H9 (cell line): ENCODE measurements at regions not wholly inside any gene's neighbourhood (a gene's known extent, or its start where the extent isn't known, plus 50 kb on each side); places are given as distances from the start of the nearest gene placed in this dataset.

ENCODE experiments used
- DNase-seq: peaks from one replicate; pipeline ENCODE4 v3.0.0-alpha.2; 2017
- H2AFZ ChIP-seq: one replicate; pipeline ENCODE4 v1.6.1; 2013; ENCODE audit warnings: mild to moderate bottlenecking, low read length, control low read depth, moderate library complexity
- H2AK5ac ChIP-seq: 2 replicates; pipeline ENCODE4 v1.6.1; 2013; ENCODE audit warnings: low read length, control low read depth, mixed read lengths; ENCODE audit not compliant: insufficient read length
- H2BK120ac ChIP-seq: one replicate; pipeline ENCODE4 v1.6.1; 2013; ENCODE audit warnings: low read depth, mild to moderate bottlenecking, low read length, control low read depth, inconsistent platforms; ENCODE audit not compliant: poor library complexity, severe bottlenecking
- H2BK12ac ChIP-seq: 2 replicates; pipeline ENCODE4 v1.6.1; 2013; ENCODE audit warnings: low read length, control low read depth, mixed read lengths, low read depth; ENCODE audit not compliant: insufficient read length
- H2BK15ac ChIP-seq: 2 replicates; pipeline ENCODE4 v1.6.1; 2013; ENCODE audit warnings: low read depth, low read length, control low read depth
- H2BK20ac ChIP-seq: one replicate; pipeline ENCODE4 v1.6.1; 2013; ENCODE audit warnings: low read depth, mild to moderate bottlenecking, low read length, control low read depth, inconsistent platforms; ENCODE audit not compliant: poor library complexity, severe bottlenecking
- H2BK5ac ChIP-seq: 2 replicates; pipeline ENCODE4 v1.6.1; 2013; ENCODE audit warnings: low read length, control low read depth, mixed read lengths; ENCODE audit not compliant: insufficient read length
- H3K14ac ChIP-seq: 2 replicates; pipeline ENCODE4 v1.6.1; 2013; ENCODE audit warnings: low read length, control low read depth; ENCODE audit not compliant: insufficient read depth
- H3K18ac ChIP-seq: 2 replicates; pipeline ENCODE4 v1.6.1; 2013; ENCODE audit warnings: low read depth, mild to moderate bottlenecking, mixed read lengths, low read length, control low read depth; ENCODE audit not compliant: insufficient read length
- H3K23ac ChIP-seq: 2 replicates; pipeline ENCODE4 v1.6.1; 2013; ENCODE audit warnings: low read length, control low read depth, mixed read lengths, low read depth; ENCODE audit not compliant: insufficient read length
- H3K23me2 ChIP-seq: 2 replicates; pipeline ENCODE4 v1.6.1; 2013; ENCODE audit warnings: low read depth, mild to moderate bottlenecking, mixed read lengths, low read length, control low read depth; ENCODE audit not compliant: insufficient read length, poor library complexity, severe bottlenecking
- H3K27ac ChIP-seq: 2 replicates; pipeline ENCODE4 v1.5.1; 2013; ENCODE audit warnings: low read length, control low read depth, mixed read lengths, low read depth; ENCODE audit not compliant: insufficient read length
- H3K27me3 ChIP-seq: 2 replicates; pipeline ENCODE4 v1.6.1; 2013; ENCODE audit warnings: low read length, control low read depth, inconsistent platforms; ENCODE audit not compliant: insufficient read depth
- H3K4ac ChIP-seq: 2 replicates; pipeline ENCODE4 v1.6.1; 2013; ENCODE audit warnings: low read depth, mild to moderate bottlenecking, control low read depth, inconsistent platforms, low read length, moderate library complexity
- H3K4me1 ChIP-seq: 2 replicates; pipeline ENCODE4 v1.6.1; 2013; ENCODE audit warnings: low read length, control low read depth, inconsistent platforms; ENCODE audit not compliant: insufficient read depth
- H3K4me2 ChIP-seq: 2 replicates; pipeline ENCODE4 v1.6.1; 2013; ENCODE audit warnings: low read length, control low read depth, mixed read lengths; ENCODE audit not compliant: insufficient read length, insufficient read depth
- H3K56ac ChIP-seq: 2 replicates; pipeline ENCODE4 v1.6.1; 2013; ENCODE audit warnings: low read depth, mild to moderate bottlenecking, mixed read lengths, low read length, control low read depth; ENCODE audit not compliant: insufficient read length
- H3K79me1 ChIP-seq: 2 replicates; pipeline ENCODE4 v1.6.1; 2013; ENCODE audit warnings: low read depth, mild to moderate bottlenecking, moderate library complexity, low read length, control low read depth, inconsistent platforms; ENCODE audit not compliant: insufficient read depth, poor library complexity, severe bottlenecking
- H3K79me2 ChIP-seq: 2 replicates; pipeline ENCODE4 v1.6.1; 2013; ENCODE audit warnings: low read length, control low read depth, inconsistent platforms; ENCODE audit not compliant: insufficient read depth
- H3K9ac ChIP-seq: 2 replicates; pipeline ENCODE4 v1.6.1; 2013; ENCODE audit warnings: low read length, control low read depth, mixed read lengths; ENCODE audit not compliant: insufficient read length; ENCODE audit errors: extremely low read depth
- H3K9me3 ChIP-seq: one replicate; pipeline ENCODE4 v1.6.1; 2013; ENCODE audit warnings: low read depth, low read length, inconsistent platforms; ENCODE audit not compliant: control insufficient read depth
- H3T11ph ChIP-seq: one replicate; pipeline ENCODE4 v1.6.1; 2013; ENCODE audit warnings: mild to moderate bottlenecking, low read length, control low read depth, inconsistent platforms
- H4K20me1 ChIP-seq: one replicate; pipeline ENCODE4 v1.6.1; 2013; ENCODE audit not compliant: control insufficient read depth, insufficient read length, insufficient read depth
- H4K5ac ChIP-seq: 2 replicates; pipeline ENCODE4 v1.6.1; 2013; ENCODE audit warnings: low read depth, mild to moderate bottlenecking, mixed read lengths, low read length, control low read depth; ENCODE audit not compliant: insufficient read length
- H4K8ac ChIP-seq: replicated peaks from 2 replicates; pipeline ENCODE4 v1.6.1; 2013; ENCODE audit warnings: low read length, control low read depth, mixed read lengths, low read depth; ENCODE audit not compliant: insufficient read length
- H4K91ac ChIP-seq: 2 replicates; pipeline ENCODE4 v1.6.1; 2013; ENCODE audit warnings: low read depth, mild to moderate bottlenecking, moderate library complexity, mixed read lengths, low read length, control low read depth; ENCODE audit not compliant: insufficient read length
- H3K27ac Mint-ChIP-seq, 3 experiments: 2 replicates in 2 of 3; 3 replicates in 1 of 3; pipeline ENCODE4 v1.8.0; 2020 to 2021; ENCODE audit warnings: mixed read lengths in 3 of 3, mild to moderate bottlenecking in 1 of 3, moderate library complexity in 1 of 3
- H3K27me3 Mint-ChIP-seq: 2 replicates; pipeline ENCODE4 v1.8.0; 2021; ENCODE audit warnings: low read depth, mild to moderate bottlenecking, moderate library complexity, mixed read lengths
- H3K36me3 Mint-ChIP-seq, 3 experiments: 2 replicates in 2 of 3; 3 replicates in 1 of 3; pipeline ENCODE4 v1.8.0; 2020 to 2021; ENCODE audit warnings: low read depth in 3 of 3, mixed read lengths in 3 of 3; ENCODE audit not compliant: insufficient read depth in 1 of 3
- H3K4me1 Mint-ChIP-seq, 2 experiments: 2 replicates each; pipeline ENCODE4 v1.8.0; 2020; ENCODE audit warnings: mixed read lengths in 2 of 2
- H3K4me3 Mint-ChIP-seq, 2 experiments: 2 replicates in 1 of 2; 3 replicates in 1 of 2; pipeline ENCODE4 v1.8.0; 2020 to 2021; ENCODE audit warnings: mild to moderate bottlenecking in 2 of 2, mixed read lengths in 2 of 2, moderate library complexity in 1 of 2
- H3K9me3 Mint-ChIP-seq, 2 experiments: 2 replicates in 1 of 2; 3 replicates in 1 of 2; pipeline ENCODE4 v1.8.0; 2020; ENCODE audit warnings: mild to moderate bottlenecking in 2 of 2, mixed read lengths in 2 of 2, moderate library complexity in 1 of 2
- WGBS: extraction: QIAGEN DNeasy Blood & Tissue Kit; methylation state at CpG from one replicate; pipeline ENCODE4 v1.1.7; 2013; ENCODE audit warnings: missing lambda C conversion rate, low lambda C conversion rate, mixed read lengths; ENCODE audit not compliant: insufficient read length; ENCODE audit errors: extremely low coverage; 5-methylcytosine and 5-hydroxymethylcytosine counted together
- TF ChIP-seq, protein P1 (sequence below): fragments of 200-600 bp; sonication (generic); conservative IDR thresholded peaks from 3 replicates; pipeline ENCODE4 v1.8.0; 2021; ENCODE audit warnings: antibody characterized with exemption, mild to moderate bottlenecking

DNA sequence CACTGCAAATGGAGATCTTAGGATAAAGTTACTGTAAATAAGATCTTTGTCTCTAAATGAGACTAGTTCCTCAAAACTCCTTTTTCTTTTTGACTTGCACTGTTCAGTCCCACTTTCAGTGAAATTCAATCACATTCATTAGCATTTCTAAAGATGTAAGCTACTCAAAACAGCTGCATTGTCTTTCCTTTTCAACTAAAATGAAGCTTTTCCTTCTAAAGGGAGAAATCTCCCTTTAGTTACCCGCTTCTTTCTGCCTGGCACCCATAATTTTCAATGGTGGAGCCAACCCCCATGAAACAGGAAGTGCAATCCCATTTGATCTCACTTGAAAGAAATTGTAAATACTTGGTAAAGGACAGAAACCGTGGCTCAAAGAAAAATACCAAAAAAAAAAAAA, 387.4 kb upstream of the PKN2 start:
- H3K14ac ChIP-seq: no peak overlapping the region
- peaks cover 3% of the 10 kb centered on the region for H3K4me1 ChIP-seq
- H4K5ac ChIP-seq: no peak overlapping the region
- no peaks in the 10 kb centered on the region; the same call in 1 of the 2 replicates for H3K27me3 Mint-ChIP-seq
- no peak for DNase-seq
- H3K27ac ChIP-seq: no peak overlapping the region
- H2AK5ac ChIP-seq: no peak overlapping the region
- no peak overlapping the region for H3K9ac ChIP-seq
- H4K20me1 ChIP-seq: no peaks in the 10 kb centered on the region
- no peak overlapping the region for H4K91ac ChIP-seq
- no peak overlapping the region for H2BK12ac ChIP-seq
- no peak overlapping the region for H2BK20ac ChIP-seq
- no peak overlapping the region for H3T11ph ChIP-seq
- H3K9me3 ChIP-seq: no peaks in the 10 kb centered on the region
- WGBS: no CpG with 5 or more reads among the region's 2 CpGs
- no peak overlapping the region for H2AFZ ChIP-seq
- no peak overlapping the region for H3K18ac ChIP-seq
- no peaks in the 10 kb centered on the region; a peak in 1 of 7 replicates for H3K36me3 Mint-ChIP-seq
- no peak overlapping the region for H2BK120ac ChIP-seq
- H3K79me1 ChIP-seq: no peaks in the 10 kb centered on the region
- H3K4me2 ChIP-seq: no peak overlapping the region
- TF ChIP-seq, protein P1, sequence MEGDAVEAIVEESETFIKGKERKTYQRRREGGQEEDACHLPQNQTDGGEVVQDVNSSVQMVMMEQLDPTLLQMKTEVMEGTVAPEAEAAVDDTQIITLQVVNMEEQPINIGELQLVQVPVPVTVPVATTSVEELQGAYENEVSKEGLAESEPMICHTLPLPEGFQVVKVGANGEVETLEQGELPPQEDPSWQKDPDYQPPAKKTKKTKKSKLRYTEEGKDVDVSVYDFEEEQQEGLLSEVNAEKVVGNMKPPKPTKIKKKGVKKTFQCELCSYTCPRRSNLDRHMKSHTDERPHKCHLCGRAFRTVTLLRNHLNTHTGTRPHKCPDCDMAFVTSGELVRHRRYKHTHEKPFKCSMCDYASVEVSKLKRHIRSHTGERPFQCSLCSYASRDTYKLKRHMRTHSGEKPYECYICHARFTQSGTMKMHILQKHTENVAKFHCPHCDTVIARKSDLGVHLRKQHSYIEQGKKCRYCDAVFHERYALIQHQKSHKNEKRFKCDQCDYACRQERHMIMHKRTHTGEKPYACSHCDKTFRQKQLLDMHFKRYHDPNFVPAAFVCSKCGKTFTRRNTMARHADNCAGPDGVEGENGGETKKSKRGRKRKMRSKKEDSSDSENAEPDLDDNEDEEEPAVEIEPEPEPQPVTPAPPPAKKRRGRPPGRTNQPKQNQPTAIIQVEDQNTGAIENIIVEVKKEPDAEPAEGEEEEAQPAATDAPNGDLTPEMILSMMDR: no peak
- H3K4ac ChIP-seq: no peak overlapping the region
- H3K4me1 Mint-ChIP-seq: peaks cover 56 to 59% of the 10 kb centered on the region in 2 experiments
- peak overlapping the region in 1 of 2 experiments; percentile 5; a peak in 2 of 5 replicates for H3K4me3 Mint-ChIP-seq
- no peaks in the 10 kb centered on the region for H3K27me3 ChIP-seq
- no peaks in the 10 kb centered on the region for H3K23me2 ChIP-seq
- H3K9me3 Mint-ChIP-seq: no peaks in the 10 kb centered on the region
- H4K8ac ChIP-seq: no peak overlapping the region
- H2BK5ac ChIP-seq: no peak overlapping the region
- no peak overlapping the region for H2BK15ac ChIP-seq
- no peak overlapping the region for H3K23ac ChIP-seq
- H3K56ac ChIP-seq: no peak overlapping the region
- peak overlapping the region in 2 of 3 experiments; percentile 32 to 81; a peak in 3 of 7 replicates for H3K27ac Mint-ChIP-seq
- H3K79me2 ChIP-seq: no peaks in the 10 kb centered on the region
